Muscle of back (tissue), 3 donors: ENCODE measurements at regions not wholly inside any gene's neighbourhood (a gene's known extent, or its start where the extent isn't known, plus 50 kb on each side); places are given as distances from the start of the nearest gene placed in this dataset.

ENCODE experiments used
- DNase-seq, 3 donors: peaks; one replicate each; pipeline versions ENCODE4 v3.0.0 to v3.0.0-alpha.2; 2013

- DNase-seq = no peak
Measured at GRCh38 chr16:49910541-49911071, 54.7 kb upstream of the ZNF423 start.

DNA sequence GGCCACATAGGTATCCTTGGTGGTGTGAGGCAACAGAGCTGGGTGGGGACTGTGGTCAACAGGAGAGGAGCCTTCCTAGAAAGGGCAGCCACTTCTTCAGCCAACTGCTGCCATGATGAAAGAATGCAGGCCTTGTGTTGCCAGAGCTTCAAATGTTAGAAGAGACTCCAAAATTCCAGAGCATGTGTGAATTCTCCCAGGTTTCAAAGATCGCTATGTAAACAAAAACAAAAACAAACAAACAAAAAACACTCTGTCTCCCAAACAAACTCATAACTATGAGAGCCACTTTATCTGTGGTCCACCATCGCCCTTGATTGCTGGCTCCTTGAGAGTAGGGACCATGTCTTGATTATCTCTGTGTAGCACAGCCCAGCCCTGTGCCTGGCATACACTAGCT is 55.5 kb upstream of the ZNF423 start:
- DNase-seq = no peak

DNA sequence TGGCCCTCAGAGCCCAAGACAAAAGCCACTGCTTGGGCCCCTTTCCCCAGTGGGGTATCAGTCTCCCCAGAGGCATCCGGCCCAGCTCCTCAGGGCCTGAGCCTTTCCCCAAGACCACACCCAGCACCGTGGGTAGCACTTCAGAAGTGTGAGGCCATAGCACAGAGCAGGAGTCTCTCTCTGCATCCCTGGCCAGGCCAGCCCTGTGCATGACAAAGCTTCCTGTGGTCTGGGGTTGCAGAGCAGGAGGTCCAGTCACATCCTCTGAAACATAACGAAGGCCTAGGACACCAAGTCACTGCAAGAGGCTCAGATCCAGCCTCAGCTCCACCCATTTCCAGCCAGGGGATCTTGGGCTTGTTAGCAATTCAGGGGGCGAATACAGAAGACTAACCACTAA is 56.8 kb upstream of the ZNF423 start:
- no peak for DNase-seq

- DNase-seq = no peak
Measured at GRCh38 chr16:49913720-49914119, 57.8 kb upstream of the ZNF423 start.

DNA sequence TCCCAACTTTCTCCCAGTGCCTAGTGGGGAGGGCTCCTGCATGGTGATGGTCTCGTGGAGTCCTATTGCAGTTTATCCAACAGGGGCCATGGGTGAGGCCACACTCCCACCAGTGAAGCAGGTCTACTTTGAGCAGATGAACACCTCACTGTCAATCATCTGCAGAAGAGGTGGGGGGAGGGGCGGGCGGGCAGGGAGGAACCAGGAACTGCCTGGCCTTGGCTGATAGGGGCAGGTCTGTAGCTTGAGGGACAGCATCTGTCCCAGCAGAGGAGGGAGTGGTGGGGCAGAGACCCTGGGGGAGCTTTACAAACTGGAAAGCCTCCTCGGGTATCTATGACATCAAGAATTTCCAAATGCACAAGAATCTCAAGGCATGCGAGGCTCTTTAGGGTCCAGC is 58.7 kb upstream of the ZNF423 start:
- no peak for DNase-seq

GRCh38 chr16:49918257-49918656 is 62.3 kb upstream of the ZNF423 start:
- no peak for DNase-seq

DNA sequence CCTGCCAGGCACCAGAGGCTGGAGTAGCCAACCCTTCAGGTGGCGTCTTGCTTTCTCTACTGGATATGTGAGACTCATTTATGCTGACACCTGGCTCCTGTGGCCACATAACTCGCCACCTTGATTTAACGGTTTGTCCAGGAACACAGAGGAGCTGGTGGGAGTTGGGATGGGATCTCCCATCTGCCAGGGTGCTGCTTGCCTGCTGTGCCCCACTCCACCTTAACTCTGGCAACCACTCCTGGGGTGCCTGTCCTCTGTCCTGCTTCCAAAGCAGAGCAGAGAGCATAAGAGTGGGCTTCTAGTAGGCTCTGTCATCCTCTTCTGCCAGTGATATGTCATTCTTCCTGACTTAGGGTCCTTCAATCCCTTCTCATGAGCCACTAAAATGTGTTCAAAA is 63.4 kb upstream of the ZNF423 start:
- DNase-seq = no peak

DNA sequence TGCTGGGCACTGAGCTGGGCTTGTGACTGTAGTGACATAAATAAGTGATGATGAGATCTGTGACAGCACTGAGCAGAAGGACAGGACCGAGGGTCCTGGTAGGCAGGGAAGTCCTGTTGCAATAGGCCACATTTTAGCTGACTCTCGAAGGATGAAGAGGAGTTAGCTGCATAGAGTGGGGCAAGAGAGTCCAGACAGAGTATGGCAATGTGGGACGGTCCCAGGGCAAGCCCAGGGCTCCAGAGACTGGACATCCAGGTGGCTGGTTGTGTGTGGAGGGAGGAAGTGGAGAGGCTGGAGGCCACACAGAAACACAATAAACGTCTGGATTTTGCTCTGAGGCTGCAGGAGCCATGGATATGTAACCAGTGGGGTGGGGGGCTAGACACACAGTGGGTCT is 64.5 kb upstream of the ZNF423 start:
- DNase-seq = no peak

DNA sequence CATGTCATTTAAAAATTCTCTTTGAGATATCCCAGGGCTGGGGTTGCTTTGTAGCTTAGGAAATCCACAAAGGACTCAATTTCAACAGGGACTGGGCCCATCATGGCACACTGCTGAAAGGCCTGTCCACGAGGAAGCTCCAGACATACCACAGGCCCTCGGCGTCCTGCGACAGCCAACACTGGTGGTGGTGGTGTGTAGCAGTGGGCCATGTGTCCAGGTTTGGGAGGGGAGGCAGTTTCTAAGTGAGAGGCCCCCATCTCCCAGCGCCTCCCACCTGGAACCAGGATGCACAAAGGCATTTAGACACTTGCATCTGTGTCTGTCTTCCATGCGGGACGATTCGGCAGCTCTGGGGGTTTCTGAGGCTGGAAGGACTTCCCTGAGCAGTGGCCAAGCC is 65.2 kb upstream of the ZNF423 start:
- no peak for DNase-seq

GRCh38 chr16:49921791-49922456 is 66.0 kb upstream of the ZNF423 start:
- peak; percentile 38 to 83 (median 70) for DNase-seq

GRCh38 chr16:49923411-49923810 is 67.5 kb upstream of the ZNF423 start:
- no peak for DNase-seq

GRCh38 chr16:49924078-49924477 is 68.2 kb upstream of the ZNF423 start:
- no peak for DNase-seq

- no peak for DNase-seq
Measured at GRCh38 chr16:49926941-49927340, 71.0 kb upstream of the ZNF423 start.

- DNase-seq = peak in 1 of 3 donors; percentile 30
Measured at GRCh38 chr16:49928176-49929041, 72.5 kb upstream of the ZNF423 start.

DNA sequence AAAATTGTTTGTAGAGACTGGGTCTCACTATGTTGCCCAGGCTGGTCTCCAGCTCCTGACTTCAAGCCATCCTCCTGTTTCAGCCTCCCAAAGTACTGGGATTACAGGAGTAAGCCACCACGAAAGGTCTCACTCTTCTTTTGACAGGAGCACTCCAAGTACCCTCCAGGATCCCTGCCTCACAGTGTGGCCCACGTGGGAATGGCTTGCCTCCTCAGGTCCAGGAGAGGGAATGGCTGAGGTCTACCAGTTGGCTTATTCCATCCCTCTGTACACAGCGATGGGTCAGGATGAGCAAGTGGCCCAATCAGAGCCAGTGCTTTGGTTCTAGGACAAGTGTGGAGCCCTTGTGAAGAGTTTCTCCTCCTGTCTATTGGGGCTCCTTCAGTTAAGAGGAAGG is 73.7 kb upstream of the ZNF423 start:
- DNase-seq = no peak

- DNase-seq = no peak
Measured at GRCh38 chr16:49930841-49931240, 74.9 kb upstream of the ZNF423 start.

GRCh38 chr16:49931266-49931665 is 75.4 kb upstream of the ZNF423 start:
- DNase-seq = no peak

GRCh38 chr16:49931916-49932315 is 76.0 kb upstream of the ZNF423 start:
- no peak for DNase-seq

DNA sequence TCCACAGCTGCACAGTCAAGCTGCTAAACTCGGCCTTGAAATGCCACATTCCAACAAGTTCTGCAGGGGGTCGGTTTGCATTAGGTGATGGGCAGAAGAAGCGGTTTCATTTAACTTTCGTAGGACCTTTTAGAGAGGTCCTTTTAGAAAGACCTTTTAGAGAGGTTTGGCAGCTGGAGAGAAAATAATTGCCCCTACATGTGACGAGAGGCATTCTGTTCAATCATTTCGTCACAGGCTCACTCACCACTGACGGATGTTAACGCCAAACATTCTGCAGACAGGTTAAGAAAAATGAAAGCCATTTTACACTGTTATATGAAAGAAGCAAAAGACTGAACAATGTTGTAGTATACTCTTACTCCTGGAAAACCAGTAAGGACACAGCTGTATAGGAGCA is 76.5 kb upstream of the ZNF423 start:
- peak in 1 of 3 donors; percentile 3 for DNase-seq

DNA sequence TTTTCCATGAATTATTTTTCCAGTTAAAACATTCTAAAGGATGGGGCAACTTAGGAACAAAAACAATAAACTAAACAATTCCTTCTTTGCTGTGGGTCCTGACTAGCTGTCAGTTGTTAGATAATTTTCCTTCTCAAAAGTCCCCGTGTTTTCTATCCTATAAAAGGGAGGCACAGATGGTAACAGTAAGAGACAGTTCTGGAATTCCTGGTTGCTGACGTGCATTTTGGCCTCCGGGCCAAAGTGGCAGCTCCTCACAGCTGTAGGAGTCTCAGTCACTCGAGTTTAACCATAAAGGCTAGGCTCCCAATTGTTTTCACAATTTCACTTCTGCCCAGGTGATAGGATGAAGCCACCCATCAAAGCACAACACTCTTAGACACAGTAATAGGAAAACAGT is 77.0 kb upstream of the ZNF423 start:
- peak; percentile 41 to 87 (median 63) for DNase-seq

- DNase-seq = no peak
Measured at GRCh38 chr16:49936791-49937190, 80.9 kb upstream of the ZNF423 start.

- DNase-seq = no peak
Measured at GRCh38 chr16:49937886-49938285, 82.0 kb upstream of the ZNF423 start.

DNA sequence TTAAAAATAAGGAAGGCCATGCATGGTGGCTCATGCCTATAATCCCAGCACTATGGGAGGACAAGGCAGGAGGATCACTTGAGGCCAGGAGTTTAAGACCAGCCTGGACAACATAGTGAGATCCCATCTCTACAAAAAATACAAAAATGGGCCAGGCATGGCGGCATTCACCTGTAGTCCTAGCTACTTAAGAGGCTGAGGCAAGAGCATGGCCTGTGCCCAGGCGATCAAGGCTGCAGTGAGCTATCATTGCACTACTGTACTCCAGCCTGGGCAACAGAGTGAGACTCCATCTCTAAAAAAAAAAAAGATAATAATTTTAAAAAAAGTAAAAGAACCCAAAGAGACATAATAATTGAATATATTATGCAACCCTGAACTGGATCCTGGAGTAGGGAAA is 83.6 kb upstream of the ZNF423 start:
- no peak for DNase-seq
